ENCODE measurements at regions not wholly inside any gene's neighbourhood (a gene's known extent, or its start where the extent isn't known, plus 50 kb on each side); places are given as distances from the start of the nearest gene placed in this dataset.

GRCh38 chr2:12391116-12391515, 325.6 kb upstream of the TRIB2 start:
- no peak for DNase-seq

GRCh38 chr2:12396699-12397098, 320.0 kb upstream of the TRIB2 start:
- DNase-seq = no peak

- DNase-seq = no peak
Measured at GRCh38 chr2:12397854-12398253, 318.9 kb upstream of the TRIB2 start.

GRCh38 chr2:12399240-12399639, 317.5 kb upstream of the TRIB2 start:
- no peak for DNase-seq

GRCh38 chr2:12400543-12400942, 316.2 kb upstream of the TRIB2 start:
- no peak for DNase-seq

DNA sequence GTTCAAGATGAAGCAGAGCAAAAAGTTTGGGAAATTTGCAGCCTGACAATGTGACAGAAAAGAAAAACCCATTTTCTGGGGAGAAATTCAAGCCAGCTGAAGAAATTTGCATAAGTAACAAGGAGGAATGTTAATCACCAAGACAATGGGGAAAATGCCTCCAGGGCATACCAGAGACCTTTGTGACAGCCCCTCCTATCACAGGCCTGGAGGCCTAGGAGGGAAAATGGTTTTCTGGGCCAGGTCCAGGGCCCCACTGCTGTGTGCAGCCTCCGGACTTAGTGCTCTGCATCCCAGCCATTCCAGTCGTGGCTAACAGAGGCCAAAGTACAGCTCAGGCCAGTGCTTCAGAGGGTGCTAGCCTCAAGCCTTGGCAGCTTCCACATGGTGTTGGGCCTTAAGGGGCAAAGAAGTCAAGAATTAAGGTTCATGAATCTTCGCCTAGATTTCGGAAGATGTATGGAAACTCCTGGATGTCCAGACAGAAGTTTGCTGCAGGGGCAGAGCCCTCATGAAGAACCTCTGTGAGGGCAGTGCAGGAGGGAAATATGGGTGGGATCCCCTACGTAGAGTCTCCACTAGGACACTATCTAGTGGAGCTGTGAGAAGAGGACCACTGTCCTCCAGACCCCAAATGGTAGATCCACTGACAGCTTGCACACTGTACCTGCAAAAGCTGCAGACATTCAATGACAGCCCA, 314.1 kb upstream of the TRIB2 start:
- no peak for DNase-seq

GRCh38 chr2:12404497-12404896, 312.2 kb upstream of the TRIB2 start:
- no peak for DNase-seq

- DNase-seq = no peak
Measured at GRCh38 chr2:12407160-12407559, 309.6 kb upstream of the TRIB2 start.

DNA sequence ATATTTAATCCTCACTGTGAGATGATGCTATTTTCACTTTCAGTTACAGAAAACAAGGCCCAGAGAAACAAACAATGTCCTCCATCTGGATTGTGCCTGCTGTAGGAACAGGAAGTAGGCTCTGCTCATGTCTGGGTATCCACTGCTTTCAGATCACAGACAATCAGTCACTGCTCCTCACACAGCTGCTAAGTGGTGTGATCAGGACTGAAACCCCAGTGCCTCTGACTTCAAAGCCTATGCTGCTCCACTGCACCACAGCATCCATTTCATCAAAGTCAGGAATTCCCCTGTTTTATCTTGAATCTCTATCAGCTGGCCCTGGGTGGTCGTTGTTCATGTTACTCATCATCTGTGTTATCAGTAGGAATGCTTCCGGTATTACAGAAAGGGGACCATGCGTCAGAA, 303.8 kb upstream of the TRIB2 start:
- DNase-seq = peak; percentile 51

- DNase-seq = no peak
Measured at GRCh38 chr2:12415536-12415935, 301.2 kb upstream of the TRIB2 start.

DNA sequence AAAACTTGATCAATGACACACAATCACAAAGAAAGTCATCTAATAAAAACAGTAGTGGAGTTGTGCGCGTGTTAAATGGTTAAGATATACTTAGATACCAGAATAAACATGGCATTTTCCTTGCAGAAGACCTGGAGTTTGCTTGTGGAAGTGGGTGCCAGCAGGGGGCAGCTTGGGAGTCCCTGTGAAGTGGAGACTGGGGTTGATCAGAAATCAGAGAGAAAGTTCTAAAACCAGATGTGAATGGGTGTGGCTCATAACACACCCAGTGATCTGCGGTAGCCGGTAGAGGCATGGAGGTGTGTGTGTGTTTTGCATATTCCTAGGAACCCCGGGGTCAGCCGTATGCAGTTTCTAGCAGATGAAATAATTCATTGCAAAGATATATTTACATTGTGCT, 300.1 kb upstream of the TRIB2 start:
- peak; percentile 40 for DNase-seq

GRCh38 chr2:12417786-12418185, 298.9 kb upstream of the TRIB2 start:
- no peak for DNase-seq

DNA sequence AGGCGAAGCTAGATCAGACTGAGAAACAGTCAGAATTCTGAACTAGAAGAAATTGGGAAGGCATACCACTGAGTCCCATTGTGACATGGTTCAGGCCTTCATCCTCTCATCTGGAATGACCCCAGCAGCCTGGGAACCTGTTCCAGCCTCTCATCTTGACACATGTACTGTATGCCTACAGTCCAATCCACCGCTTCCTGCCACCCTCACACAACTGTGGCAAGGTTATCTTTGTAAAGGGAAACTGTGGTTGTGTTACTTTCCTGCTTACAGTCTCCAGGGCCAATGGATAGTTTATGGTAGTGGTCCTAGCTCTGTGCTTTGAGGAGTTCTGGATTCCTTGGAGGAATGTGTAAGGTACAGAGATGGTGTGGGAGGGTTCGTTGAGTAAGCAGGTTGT, 296.9 kb upstream of the TRIB2 start:
- no peak for DNase-seq

DNA sequence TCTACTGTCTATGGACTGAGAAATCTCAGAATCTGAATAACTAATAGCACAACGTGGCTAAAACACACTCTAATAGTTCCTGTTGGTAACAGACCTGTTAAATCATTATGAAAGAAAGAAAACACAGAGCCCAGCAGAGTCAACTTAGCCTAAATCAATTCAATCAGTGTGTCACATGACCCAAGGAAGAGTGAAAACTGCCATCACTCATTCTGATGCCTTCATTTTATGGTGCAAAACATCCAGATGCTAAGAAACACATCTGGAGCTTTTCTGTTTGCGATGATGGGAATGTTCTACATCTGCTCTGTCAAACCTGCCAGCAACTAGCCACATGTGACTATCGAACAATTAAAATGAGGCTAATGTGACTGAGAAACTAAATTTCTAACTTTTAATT, 295.7 kb upstream of the TRIB2 start:
- DNase-seq = no peak

- no peak for DNase-seq
Measured at GRCh38 chr2:12424219-12424618, 292.5 kb upstream of the TRIB2 start.

GRCh38 chr2:12424809-12425208, 291.9 kb upstream of the TRIB2 start:
- DNase-seq = no peak

DNA sequence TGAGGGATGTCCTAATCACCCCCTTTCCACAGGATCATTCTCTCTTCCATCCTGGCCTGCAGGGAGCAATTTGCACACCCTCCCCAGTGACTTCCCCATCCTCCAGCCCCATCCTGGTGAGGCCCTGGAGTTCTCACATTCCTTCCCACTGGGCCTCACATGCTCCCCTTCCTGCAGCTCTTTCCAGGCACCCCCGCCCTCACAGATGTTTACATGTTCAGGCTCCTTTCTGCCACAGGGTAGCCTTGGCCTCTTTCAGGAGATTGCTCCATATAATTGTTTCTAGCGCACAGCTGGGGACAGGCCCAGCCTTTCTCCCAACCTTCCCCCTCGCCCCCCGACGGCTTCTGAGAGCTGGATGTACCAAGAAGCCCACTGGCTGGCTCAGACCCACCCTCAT, 288.4 kb upstream of the TRIB2 start:
- no peak for DNase-seq

DNA sequence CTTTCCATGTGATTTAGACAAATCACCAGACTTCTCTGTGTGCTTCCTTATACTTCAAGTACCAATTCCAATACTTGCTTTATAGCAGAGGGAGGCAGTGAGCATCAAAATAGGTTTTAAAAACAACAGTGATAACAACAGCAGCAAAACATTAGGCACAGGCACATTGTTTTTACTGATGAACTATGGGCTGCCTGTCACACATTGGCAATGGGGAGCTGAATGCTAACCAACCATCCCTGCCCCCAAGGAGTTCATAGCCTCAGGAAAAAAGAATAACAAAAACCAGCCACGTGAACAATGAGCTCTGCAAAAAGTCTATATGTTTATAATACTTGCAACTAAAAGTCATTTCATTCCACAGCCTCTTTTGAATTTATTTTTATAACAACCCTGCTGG, 287.9 kb upstream of the TRIB2 start:
- no peak for DNase-seq

GRCh38 chr2:12429779-12430406, 286.8 kb upstream of the TRIB2 start:
- no peak for DNase-seq

DNA sequence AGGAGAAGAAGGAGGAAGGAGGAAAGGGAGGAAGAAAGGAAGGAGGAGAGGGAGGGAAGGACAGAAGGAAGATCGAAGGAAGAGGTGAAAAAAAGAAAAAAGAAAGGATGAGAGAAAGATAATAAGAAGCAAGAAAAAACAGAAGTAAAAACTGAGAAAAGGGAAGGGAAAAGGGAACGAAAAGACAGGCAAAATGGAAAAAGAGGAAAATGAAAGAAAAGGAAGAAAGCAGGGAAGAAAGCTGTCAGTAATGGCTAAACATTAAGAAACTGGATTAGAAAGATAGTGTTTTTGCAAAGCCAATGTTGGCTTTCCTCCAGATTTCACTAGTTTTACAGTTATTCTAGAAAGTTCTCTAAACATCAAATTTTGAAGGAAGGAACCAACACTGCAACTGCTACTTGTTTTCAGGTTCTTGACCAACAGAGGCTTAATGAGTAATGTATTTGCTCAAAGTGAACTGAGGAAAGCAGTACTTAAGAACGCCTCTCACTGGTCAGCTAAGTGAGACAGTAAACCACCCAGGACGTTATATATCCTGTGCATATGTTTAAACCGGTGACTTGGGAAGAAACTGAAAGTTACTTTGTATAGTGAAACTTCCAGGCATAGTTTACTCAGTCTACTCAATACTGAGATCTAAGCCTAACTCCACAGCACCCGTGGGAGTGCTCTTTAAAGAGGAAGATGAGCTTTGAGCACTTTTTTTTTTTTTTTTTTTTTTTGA, 286.2 kb upstream of the TRIB2 start:
- DNase-seq = peak; percentile 39

DNA sequence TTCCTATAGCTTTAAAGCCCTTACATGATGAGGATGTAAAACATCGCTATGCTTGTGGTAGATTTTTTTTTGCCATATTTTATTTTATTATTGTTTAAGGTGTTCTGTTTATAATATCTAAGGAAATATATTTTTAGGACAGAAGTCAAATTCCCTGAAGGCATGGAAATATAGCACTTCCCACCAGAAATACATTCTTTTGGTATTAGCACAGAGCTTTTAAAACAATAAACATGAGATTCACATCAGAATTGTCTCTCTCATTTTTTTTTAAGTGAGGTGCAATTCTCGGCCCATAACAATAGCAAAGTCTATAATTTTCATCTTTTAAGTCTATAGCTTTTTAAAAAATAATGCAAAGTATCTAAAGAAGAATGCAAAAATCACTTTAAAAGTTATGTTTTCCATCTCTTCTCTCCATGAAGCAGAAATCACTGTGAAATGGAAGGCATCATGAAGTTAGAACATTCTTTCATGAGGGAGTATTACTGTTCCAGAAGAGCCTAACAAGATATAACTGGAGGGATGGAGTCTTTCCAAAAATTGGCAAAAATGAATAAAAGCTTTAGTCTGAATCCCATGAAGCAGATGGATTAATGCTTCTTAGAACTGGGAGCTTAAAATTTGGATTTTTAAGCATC, 283.6 kb upstream of the TRIB2 start:
- DNase-seq = no peak

GRCh38 chr2:12433626-12433990, 283.1 kb upstream of the TRIB2 start:
- no peak for DNase-seq

- no peak for DNase-seq
Measured at GRCh38 chr2:12434630-12435098, 282.1 kb upstream of the TRIB2 start.
